SKM-1 (cell line): ENCODE measurements at regions not wholly inside any gene's neighbourhood (a gene's known extent, or its start where the extent isn't known, plus 50 kb on each side); places are given as distances from the start of the nearest gene placed in this dataset.
"Not testable (repeated sequence)": the region's sequence is repeated elsewhere in the genome, so short reads cannot be mapped to it uniquely, and the experiment has no call there.

Experiments used
- DNase-seq: peaks from one replicate; lab custom pipeline; 2025; ENCODE audit not compliant: unreplicated experiment; lab: John Stamatoyannopoulos, UW

DNA sequence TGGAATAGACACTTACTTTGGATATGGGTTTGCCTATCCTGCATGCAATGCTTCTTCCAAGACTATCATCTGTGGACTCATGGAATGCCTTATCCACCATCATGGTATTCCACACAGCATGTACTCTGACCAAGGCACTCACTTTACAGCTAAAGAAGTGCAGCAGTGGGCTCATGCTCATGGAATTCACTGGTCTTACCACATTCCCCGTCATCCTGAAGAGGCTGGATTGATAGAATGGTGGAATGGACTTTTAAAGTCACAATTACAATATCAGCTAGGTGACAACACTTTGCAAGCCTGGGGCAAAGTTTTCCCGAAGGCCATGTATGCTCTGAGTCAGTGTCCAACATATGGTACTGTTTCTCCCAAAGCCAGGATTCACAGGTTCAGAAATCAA is 199.1 kb downstream of the GJA1 start:
- DNase-seq: not testable (repeated sequence)

DNA sequence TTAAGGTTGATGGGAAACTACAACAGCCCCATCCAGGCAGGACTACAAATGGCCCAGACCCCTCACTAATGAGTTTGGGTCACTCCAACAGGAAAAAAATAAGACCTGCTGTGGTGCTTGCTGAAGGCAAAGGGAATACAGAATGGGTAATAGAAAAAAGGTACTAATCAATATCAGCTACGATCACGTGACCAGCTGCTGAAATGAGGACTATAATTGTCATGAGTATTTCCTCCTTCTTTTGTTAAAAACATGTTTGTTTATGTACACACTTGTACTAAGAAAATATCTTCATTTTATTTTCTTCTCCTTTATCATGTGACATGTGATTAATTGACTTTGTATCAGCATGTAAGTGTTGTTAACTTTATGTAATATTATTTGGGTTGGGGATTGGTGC is 199.9 kb downstream of the GJA1 start:
- DNase-seq: no peak

DNA sequence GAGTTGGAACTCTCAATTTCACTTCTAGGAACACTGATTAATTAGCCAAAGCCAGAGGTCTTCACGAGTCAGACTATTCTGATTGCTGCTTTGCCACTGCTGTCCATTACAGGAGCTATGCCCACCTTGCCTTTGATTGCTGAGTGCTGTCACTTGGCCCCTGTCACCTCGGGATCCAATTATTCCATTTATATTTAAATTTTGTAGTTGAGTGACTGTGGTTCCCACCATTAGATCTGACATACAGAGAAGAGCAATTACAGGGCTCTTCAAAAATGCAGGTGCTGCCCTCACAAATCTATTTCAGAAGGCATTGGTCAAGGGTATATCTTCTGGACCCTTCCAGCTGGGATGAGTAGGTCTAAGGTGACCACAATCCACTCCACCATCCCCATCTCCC is 200.8 kb downstream of the GJA1 start:
- DNase-seq: not testable (repeated sequence)

DNA sequence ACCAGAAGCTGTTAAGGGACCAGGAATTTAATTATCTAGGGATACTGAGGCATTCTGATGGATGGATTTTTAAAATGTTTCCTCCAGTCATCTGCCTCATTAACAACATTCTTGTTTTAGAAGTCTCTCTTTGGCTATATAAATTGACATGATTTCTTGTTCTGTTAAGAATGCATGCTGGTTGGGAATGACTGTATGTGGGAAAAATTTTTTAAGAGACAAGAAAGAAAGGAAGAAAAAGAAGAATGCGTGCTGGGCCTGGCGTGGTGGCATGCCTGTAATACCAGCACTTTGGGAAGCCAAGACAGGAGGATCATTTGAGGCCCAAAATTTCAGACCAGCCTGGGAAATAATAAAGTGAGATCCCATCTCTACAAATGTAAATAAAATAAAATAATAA is 203.6 kb downstream of the GJA1 start:
- DNase-seq: no peak

DNA sequence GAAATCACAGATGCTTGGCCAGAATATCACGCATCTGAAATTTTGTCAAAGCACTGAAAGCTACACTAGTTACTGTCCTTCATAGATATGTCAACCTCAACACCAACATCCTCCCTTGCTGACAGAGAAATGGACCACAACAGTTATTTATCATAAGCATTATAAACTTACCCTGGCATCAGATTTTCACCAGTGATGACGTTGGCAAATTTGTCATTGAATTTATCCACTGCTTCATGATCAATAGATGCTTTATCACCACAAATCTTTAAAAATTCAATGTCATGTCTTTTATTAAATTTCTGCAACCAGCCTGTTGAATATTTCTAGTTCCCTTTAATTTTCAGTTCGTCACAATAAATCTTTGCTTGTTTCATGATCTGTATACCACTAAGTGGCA is 205.7 kb downstream of the GJA1 start:
- DNase-seq: no peak

DNA sequence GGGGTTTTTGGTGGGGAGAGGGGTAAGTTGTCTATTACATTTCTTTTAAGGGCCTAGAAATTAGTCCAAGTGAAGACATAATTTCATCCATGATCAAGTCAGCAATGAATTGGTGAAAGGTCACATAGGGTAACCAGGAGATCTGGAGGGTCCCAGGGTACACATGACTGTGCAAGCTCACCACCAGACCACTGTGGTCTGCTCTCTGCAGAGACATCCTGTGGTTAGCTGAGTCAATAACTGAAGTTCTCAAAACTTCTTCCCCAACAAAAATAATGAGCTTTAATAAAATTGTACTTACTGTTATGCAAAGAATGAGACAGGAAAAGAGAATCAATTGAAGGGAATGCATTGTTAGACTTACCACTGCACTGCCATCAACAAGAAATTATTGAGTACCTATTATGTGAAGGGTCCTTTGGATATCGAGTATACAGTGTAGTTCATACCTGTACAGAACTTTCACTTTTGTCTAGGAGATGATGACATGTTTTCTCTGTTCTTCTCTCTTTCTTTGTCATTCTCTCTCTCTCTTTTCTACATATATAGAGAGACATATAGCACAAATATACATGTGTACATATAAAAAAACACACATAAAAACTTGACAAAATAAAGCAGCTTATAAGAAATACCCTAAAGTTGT is 209.8 kb downstream of the GJA1 start:
- DNase-seq: no peak

DNA sequence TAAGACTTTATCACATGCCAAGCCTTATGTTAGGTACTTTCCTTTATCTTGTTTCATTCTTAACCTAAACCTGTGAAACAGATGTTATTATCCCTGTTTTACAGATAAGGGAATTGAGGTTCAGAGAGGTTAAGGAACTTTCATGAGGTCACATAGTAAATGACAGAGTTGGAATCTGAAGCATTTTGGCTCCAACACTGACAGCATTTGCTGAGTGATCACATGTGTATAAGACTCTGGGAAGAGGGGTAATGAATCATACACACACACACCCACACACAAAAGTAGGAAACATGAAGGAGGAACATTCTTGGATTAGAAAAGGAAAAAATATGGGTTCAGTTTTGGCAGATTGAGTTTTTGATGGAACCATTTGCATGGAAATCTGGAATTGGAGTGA is 212.5 kb downstream of the GJA1 start:
- no peak for DNase-seq

DNA sequence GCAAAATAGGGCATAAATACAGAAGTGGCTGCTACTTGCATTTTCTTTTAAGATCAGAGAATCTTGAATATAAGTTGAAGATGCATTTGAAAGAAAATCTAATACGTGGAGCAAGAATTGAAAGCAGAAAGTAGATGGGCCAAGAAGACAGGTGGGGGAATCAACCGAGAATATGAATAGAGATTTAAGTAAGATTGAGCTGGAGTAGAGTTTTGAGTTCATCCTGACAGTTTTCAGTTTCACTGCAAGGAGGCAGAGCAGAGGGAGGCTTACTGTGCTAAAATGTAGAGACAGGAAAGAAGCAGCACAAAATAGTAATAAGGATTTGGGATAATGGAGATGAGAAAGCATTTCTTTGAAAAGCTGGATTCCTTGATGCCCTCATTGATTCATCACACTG is 214.5 kb downstream of the GJA1 start:
- DNase-seq: no peak

DNA sequence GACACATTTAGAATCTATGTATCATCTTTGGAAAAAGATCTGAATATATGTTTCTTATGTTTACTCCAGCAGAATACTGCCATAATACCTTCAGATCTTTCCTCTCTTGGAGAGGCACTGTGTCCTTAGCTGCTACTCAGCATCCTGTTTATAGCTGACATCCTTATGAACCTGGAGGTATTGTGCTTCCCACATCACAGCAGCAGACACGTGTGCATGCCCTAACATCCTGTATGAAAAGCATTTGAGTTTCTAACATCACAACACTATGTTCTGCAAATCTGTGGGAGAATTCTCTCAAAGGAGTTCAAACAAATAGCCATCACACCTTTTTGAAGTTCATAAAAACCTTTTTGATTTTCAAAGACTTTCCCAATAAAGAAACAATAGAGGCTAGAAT is 216.0 kb downstream of the GJA1 start:
- DNase-seq: no peak

DNA sequence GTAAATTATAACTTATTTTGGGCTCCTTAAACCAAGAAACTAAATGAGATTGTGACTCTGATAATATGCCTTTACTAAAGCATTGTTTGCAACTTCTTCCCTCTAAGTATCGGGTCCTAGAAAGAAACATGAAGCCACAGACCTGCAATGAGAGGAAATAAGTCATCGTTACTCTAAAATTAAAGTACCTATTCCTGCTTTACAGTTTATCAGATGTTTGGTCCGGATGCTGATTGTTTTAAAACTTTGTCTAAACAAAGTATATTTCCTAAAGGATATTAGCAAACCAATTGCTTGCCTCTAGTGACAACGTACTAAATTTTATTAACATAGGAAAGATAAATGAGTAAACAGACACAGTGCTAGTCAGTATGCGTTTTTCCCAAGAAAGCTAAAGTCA is 216.8 kb downstream of the GJA1 start:
- no peak for DNase-seq

DNA sequence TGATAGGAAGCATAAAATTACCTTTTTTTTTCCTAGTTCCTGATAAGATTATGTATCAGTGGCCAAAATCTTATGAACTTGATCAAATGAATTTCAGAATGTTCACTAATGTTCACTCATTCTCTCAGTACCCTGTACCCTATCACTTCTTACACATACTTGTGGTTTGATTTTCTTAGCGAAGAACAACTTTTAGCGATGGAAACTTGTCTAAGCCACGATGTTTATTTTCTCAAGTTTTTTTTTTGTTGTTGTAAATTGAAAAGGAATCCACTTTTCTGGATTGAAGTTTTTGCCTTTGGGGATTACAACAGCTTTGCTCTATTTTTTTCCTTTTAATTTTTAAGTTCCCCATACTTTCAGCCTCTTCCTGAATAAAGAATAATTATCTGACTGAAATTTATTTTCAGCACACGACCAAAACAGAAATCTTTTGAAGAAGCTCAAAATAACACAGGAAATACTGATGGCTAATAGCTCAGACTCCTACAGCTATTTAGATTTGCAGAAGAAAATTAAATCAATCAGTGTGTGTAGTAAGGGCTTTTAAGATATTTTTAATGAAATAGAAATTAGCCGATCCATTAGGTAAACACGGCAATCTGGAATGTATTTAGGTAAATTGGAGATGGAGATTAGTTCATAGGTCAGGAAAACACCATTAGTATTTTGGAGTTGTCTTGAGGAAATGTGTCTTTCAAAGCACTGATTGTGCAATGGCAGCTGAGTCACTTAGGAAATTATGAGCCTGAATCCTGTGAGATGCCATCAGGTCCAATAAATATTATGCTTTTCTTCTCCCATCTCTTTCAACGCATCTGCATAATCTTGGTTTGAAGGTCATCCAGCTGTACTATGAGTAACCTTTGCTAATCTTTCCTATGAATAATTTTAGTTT is 217.5 kb downstream of the GJA1 start:
- no peak for DNase-seq

DNA sequence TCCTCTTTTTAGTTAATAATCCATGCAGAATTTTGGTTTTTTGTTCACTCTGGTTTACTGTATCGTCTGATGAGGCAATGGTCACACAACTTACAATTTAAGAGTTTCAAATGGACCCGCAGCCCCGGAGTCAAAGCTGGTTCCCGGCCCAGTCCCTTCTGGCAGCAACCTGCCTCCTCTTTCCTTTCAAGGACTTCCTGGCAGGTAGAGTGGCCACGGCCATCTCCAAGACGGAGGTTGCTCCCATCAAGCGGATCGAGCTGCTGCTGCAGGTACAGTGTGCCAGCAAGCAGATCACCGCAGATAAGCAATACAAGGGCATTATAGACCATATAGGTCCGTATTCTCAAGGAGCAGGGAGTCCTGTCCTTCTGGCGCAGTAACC is 218.2 kb downstream of the GJA1 start:
- DNase-seq: no peak

DNA sequence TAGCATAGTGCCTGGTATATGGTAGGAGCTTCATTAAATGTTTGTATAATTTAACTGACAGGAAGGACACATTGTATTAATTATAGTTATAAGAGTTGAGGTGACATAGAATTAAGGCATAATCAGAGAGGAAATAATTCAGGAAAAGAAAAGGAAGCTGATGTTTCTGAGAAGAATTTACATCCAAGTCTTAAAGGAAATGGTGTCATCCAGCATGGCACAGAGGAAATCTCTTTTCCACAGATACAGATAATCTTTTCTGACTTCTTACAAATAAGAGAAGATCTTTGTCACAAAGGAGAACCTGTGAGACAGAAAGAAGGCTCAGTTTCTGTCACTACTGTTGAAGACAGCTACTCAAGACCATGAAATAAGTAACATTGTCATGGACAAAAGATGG is 222.5 kb downstream of the GJA1 start:
- DNase-seq: no peak

DNA sequence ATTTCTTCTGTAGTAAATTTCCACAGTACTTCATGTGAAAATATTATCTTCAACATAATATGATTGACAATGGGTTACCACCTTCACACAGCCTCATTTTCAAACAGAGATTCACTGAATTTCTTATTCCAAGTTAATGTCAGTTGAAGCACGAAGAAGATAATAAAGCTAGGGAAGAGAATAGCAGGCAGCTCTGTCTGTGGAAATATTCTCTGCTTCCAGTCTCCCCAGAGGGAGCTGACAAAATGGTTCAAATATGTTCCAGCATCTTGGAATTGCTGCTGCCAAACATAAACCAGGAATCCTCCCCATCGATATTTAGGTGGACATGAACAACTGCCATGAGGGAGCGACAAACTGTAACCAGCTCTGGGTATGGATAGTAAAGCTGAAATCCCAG is 224.8 kb downstream of the GJA1 start:
- DNase-seq: no peak

DNA sequence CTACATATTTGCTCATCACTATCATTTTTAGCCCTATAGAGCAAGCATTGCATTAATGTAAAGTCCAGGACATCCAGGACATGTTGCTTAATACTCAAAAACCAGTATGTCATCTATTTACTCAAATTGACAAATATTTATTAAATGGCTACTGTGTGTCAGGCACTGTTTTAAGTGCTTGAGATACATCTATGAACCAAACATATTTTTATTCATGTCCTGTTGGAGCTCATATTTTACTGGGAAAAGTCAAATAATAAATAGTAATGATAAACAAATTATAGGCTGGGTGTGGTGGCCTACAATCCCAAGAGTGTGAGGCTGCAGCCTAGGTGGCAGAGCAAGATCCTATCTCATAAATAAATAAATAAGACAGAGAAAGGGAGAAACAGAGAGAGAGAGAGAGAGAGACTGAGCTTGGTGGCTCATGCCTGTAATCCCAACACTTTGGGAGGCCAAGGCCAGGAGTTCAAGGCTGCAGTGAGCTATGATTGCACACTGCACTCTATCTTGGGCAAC is 227.9 kb downstream of the GJA1 start:
- DNase-seq: no peak

DNA sequence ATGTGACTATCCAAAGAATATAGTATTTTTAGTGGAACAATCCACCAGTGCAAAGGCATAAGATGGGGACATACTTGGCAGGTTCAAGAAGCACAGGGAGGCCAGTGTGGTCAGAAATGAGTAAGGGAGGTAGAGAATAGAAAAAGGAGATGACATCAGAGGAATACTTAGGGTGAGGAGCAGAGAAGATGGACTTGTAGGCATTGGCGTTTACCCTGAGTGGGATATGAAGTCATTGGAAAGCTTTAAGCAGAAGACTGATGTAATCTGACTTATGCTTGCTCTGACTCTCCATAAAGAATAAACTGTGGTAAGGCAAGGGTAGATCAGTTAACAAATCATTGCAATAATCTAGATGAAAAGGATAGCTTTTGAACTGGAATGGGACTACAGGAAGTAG is 228.7 kb downstream of the GJA1 start:
- no peak for DNase-seq

DNA sequence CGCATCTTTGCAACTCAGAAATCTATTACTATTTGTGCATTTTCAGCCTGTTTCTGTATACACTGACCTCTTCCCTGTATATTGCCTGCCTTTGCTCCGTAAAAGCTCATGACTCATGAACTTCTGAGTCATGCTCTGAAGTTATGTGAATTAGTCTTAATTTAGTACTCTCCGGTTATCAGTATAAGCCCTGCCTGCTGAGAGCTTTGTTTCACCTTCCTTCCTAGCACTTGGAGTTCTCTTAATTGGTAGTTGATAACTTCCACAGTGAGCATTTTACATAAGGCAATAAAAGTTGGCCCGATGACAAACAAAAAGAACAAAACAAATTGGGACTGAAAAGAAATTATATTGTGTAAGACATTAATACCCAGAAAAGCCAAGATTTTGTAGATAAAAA is 231.4 kb downstream of the GJA1 start:
- no peak for DNase-seq

DNA sequence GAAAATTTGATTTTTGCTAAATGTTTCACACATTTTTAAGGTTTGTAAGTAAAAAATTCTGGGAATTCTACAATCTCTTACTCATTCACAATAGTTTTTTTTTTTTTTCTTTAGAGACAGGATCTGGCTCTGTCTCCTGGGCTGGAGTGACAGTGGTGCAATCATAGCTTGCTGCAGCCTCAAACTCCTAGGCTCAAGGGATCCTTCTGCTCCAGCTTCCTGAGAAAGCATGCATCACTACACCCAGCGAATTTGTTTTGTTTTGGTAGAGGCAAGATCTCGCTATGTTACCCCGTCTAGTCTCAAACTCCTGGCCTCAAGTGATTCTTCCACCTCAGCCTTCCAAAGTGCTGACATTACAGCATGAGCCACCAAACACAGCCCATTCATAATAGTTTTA is 232.8 kb downstream of the GJA1 start:
- no peak for DNase-seq

DNA sequence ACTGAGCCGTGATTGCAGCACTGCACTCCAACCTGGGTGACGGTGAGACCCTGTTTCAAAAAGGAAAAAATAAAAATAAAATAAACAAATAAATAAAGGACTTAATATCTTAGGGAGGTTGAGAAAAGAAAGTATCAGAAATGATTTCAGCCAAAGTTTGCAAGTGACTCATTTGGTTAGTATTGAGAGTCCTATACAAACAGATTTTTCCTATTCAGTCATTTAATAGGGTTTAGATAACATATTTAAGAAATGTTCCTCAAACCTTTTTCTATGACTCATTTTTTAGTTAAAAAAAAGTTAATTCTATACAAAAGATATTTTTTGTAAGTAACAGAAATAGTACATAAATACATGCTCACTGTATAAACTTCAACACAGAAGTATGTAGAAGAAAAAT is 235.1 kb downstream of the GJA1 start:
- no peak for DNase-seq

DNA sequence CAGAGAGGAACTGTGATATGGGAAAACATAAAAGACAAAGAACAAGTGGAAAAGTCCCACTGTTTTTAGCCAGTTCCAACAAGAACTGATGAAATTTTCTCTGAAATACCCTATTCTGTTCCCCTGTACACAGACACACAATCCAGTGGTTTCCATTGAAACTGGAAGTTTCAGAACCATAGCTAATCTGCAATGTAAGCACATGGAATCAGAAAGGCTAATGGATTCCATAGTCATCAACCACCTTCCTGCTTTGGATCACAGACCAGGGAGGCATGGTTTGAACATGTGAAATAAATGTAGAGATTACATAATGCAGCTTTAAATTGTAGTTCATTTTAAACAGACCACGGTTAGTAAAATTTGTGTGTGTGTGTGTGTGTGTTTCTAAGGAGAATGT is 242.1 kb downstream of the GJA1 start:
- no peak for DNase-seq

DNA sequence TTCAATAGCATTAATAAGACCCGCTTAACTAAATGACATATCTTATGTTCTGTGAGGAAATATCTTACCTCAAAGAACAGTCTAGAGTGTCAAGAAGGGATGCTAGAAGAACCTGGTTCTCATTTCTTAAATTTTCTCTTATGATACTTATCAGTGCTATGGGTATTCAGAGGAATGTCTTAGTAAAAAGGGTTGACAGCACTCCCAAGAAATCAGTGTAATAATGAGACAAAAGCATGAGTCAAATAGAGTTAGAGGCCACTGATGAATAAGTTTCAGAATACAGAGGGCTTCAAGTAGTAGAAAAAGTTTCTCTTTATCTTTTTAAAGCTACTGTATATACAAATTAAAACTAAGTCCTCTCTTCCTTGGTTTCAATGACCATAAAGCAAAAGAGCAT is 242.8 kb downstream of the GJA1 start:
- no peak for DNase-seq

DNA sequence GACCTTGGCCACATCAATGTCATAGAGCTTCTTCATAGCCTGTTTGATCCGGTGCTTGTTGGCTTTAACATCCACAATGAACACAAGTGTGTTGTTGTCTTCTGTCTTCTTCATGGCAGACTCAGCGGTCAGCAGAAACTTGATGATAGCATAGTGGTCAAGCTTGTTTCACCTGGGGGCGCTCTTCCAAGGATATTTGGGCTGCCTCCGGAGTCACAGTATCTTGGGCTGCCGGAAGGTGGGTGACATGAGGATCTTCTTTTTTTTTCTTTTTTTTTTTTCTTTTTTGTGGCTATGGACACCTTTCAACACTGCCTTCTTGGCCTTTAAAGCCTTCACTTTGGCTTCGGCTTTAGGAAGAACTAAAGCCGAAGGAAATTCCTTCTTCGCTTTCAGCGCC is 244.6 kb downstream of the GJA1 start:
- no peak for DNase-seq

DNA sequence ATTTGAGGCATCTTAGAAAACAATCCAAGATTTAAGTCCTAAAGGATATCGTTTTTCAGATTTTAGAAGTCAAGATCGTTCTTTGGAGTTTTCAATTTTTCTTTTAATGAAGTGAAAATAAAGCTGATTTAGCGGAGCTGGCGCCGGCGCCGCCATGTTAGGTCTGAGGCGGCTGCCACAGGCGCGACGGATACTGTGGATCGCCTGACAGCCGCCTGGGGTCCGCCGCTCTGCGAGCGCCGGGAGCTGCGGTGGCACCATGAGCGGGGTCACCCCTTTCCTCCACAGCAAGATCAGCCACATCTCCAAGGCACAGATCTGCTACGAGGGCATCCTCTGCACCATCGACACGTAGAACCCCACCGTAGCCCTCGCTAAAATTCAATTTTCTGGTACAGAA is 247.2 kb downstream of the GJA1 start:
- DNase-seq: no peak
